AG09309 (cell line): ENCODE measurements at regions not wholly inside any gene's neighbourhood (a gene's known extent, or its start where the extent isn't known, plus 50 kb on each side); places are given as distances from the start of the nearest gene placed in this dataset.
A peak's percentile ranks its signal among the peaks of the same experiment; 100 is the strongest.

ENCODE experiments used
- DNase-seq: peaks from one replicate; pipeline ENCODE4 v3.0.0-alpha.2; 2010; ENCODE audit warnings: low read depth
- H3K4me3 ChIP-seq: 2 replicates; pipeline ENCODE4 v1.5.1; 2011; ENCODE audit warnings: mild to moderate bottlenecking, low read depth, low read length, moderate library complexity; ENCODE audit not compliant: control insufficient read depth
- TF ChIP-seq, protein P1 (sequence below): IDR thresholded peaks from 2 replicates; pipeline ENCODE4 v1.5.1; 2011; ENCODE audit warnings: mild to moderate bottlenecking, low read depth, low read length, inconsistent platforms; ENCODE audit not compliant: insufficient read depth, control insufficient read depth; ENCODE audit errors: missing control alignments

DNA sequence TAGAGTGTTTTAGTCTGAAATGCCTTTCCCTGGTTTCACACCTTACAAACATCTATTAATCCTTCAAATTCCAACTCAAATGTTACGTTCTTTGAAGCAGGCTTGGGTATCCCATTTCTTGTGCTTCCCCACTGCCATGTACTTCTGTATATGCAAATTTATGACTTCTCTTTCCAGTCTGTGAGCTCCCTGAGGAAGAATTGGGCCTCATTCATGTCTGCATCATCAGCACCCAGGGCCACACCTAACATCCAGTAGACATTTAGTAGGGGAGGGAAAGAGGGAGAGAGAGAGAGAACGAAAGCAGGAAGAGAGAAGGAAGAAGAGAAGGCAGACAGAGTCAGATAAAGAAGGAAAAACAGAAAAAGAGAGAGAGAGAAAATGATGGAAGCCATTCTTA lies 53.3 kb upstream of the KY start:
- TF ChIP-seq, protein P1, sequence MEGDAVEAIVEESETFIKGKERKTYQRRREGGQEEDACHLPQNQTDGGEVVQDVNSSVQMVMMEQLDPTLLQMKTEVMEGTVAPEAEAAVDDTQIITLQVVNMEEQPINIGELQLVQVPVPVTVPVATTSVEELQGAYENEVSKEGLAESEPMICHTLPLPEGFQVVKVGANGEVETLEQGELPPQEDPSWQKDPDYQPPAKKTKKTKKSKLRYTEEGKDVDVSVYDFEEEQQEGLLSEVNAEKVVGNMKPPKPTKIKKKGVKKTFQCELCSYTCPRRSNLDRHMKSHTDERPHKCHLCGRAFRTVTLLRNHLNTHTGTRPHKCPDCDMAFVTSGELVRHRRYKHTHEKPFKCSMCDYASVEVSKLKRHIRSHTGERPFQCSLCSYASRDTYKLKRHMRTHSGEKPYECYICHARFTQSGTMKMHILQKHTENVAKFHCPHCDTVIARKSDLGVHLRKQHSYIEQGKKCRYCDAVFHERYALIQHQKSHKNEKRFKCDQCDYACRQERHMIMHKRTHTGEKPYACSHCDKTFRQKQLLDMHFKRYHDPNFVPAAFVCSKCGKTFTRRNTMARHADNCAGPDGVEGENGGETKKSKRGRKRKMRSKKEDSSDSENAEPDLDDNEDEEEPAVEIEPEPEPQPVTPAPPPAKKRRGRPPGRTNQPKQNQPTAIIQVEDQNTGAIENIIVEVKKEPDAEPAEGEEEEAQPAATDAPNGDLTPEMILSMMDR: no peak
- DNase-seq: no peak
- H3K4me3 ChIP-seq: no peak overlapping the region

DNA sequence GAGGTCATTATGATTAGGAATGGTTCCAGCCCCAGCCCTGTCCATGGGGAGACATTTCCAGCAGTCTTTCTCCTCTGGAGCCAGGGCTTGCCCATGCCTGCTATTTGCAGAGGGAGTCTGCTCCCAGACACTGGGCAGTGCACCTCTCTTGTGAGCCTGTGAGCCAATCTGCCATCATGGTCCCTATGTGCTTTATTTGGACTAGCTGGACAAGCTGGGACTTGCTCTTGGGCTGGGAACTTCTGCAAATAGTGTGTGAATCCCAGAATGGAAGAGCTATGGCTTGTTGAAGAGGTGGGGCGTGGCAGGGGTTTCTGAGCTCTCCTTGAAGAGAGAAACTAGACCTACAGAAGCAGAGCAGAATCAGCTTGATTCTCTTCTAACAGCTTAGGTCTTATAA lies 53.7 kb upstream of the KY start:
- H3K4me3 ChIP-seq: no peak overlapping the region
- TF ChIP-seq, protein P1: no peak
- no peak for DNase-seq

DNA sequence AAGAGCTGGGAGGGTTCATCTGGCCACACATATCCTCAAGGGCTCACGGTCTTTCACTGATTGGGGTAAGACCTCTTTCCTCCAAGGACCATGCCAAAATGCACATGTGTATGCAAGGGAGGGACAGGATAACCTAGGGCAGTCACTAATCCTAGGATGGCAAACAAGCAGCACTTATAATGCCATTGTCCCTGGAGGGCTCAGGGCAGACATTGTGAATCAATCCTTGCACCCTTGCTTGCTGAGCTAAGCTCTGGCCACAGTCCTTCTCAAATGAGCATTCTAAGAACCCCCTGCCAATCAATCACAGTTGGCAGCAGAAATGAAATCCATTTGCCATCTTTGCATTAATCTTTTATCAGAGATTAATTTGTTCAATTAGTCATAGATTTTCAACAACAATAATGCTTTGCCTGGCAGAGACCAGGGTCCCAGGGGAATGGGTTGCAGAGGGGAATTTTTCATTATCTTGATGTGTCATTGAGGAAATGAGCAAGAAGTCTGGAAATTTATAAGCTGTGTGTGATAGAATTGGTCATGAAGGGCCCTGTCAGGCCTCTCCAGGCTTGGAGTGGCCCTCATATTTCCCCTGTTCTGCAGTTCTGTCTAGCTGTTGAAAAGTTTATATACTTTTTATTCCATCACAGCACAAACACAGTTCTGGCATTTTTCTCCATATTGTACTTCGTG lies 57.2 kb upstream of the KY start:
- H3K4me3 ChIP-seq: no peak overlapping the region
- TF ChIP-seq, protein P1: no peak
- DNase-seq: peak; percentile 20

DNA sequence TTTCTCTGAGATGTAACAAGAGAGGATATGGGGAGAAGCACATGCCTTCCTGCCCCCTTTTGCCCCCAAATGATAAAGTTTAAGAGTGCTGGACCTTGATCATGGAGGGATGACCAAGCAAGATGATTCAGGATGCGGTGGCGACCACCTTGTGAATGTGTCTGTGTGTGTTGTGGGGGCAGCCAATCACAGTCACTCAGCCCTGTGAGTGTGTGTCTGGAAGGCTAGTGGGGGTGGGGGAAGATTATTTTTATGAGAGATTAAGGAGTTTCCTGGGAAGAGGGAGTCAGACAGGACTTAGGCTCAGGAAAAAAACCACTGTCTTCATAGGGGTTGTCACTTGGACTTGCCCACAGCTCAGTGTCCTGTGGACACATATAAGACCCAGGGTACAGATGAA lies 57.8 kb upstream of the KY start:
- peak; percentile 21 for DNase-seq

DNA sequence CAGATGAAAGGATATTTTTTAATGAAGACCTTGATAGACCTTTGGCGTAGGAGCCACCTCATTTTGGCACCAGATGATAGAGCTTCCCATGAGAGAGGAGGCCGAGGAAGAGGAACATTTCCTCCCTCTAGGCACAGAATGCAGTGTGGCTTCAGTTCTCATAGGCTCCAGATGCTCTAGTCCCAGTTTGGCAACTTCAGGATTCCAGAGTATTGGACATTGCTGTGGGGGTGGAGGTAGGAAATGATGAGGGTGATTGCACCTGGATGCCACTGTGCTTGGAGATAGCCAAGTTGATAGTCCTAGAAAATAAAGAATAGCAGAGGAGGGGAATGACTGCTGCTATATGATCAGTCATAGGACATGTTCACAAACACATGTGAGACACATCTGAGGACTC lies 58.3 kb upstream of the KY start:
- no peak for DNase-seq
- TF ChIP-seq, protein P1: no peak

More for the DNA sequence above, 57.8 kb upstream of the KY start:
- no peak overlapping the region for H3K4me3 ChIP-seq
- TF ChIP-seq, protein P1: no peak

DNA sequence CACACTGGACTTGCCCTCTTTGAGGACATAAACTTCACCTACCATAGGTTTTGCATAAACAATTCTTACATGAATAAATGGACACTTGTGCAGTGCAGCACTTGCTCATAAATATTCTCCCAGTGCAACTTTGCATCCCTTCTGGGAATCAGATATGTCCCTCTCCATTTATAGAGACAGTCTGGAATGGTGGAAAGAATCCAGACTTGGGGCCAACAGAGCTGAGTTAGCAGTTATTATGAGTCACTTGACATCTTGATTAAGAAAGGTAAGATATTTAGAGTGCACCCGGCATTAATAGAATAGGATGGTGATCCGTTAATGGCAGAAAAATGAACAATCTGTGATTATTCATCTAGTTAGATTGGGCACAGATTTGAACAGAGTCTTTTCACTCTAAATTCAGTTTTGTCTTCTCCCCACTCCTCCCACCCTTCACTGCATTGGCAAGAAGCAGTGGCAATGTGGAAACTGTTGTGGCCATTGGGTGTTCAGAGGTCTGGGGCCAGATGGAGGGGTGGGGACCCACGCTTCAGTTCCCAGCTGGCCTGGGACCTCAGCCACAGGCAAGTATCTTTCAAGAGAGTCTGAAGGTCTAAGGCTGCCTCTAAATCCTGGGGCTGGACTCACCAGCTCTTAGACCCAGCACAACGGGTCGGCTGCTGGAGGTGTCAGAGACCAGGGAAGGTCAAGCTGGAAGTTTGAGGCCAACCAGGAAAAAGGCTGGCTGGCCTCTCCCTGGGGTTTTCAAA lies 58.9 kb upstream of the KY start:
- no peak overlapping the region for H3K4me3 ChIP-seq
- no peak for DNase-seq
- TF ChIP-seq, protein P1: no peak

More for the DNA sequence above, 58.3 kb upstream of the KY start:
- no peak overlapping the region for H3K4me3 ChIP-seq
